ENCODE measurements at regions not wholly inside any gene's neighbourhood (a gene's known extent, or its start where the extent isn't known, plus 50 kb on each side); places are given as distances from the start of the nearest gene placed in this dataset.
"Not testable (repeated sequence)": the region's sequence is repeated elsewhere in the genome, so short reads cannot be mapped to it uniquely, and the experiment has no call there.

GRCh38 chr6:84304881-84305280, 77.4 kb upstream of the CEP162 start:
- intact Hi-C loops (cut with DNase I) = no loop called here
- no peak for DNase-seq

- intact Hi-C loops (cut with DNase I); DNase-seq: not testable (repeated sequence)
Measured at GRCh38 chr6:84291033-84291432, 63.6 kb upstream of the CEP162 start.

GRCh38 chr6:84284428-84285049, 57.1 kb upstream of the CEP162 start:
- intact Hi-C loops (cut with DNase I) = no loop called here
- DNase-seq = no peak

GRCh38 chr6:84282550-84282949, 55.1 kb upstream of the CEP162 start:
- intact Hi-C loops (cut with DNase I) = no loop called here
- DNase-seq = no peak

GRCh38 chr6:84280639-84281038, 53.2 kb upstream of the CEP162 start:
- DNase-seq = no peak
- intact Hi-C loops (cut with DNase I) = no loop called here

- intact Hi-C loops (cut with DNase I) = no loop called here
- no peak for DNase-seq
Measured at GRCh38 chr6:84280030-84280429, 52.6 kb upstream of the CEP162 start.

GRCh38 chr6:84278321-84278998, 51.0 kb upstream of the CEP162 start:
- no peak for DNase-seq
- intact Hi-C loops (cut with DNase I) = no loop called here

All from posterior cingulate gyrus (tissue), 11 donors.